Activated CD4-positive, alpha-beta memory T cell treated with anti-CD3 and anti-CD28 coated beads, Interleukin-2, amount 10 ng/mL, durations not matched to agents 7 days and 5 days (primary cell): ENCODE measurements at regions not wholly inside any gene's neighbourhood (a gene's known extent, or its start where the extent isn't known, plus 50 kb on each side); places are given as distances from the start of the nearest gene placed in this dataset.
"Not testable (repeated sequence)": the region's sequence is repeated elsewhere in the genome, so short reads cannot be mapped to it uniquely, and the experiment has no call there.

Experiments used
- CTCF ChIA-PET: fragments of 350-600 bp; sonication (Branson Sonifier 250); formaldehyde crosslinking; loops from one replicate; lab custom pipeline; 2021; ENCODE audit warnings: antibody characterized with exemption, inconsistent platforms; lab: Charles Lee
- POLR2A ChIA-PET: fragments of 350-600 bp; sonication (Branson Sonifier 250); formaldehyde crosslinking; loops from one replicate; lab custom pipeline; 2021; ENCODE audit warnings: antibody characterized with exemption; lab: Charles Lee
- DNase-seq: peaks from one replicate; pipeline ENCODE4 v3.0.0-alpha.2; 2020
- H3K27ac Mint-ChIP-seq: one replicate; pipeline ENCODE4 v1.8.0; 2021; ENCODE audit warnings: mild to moderate bottlenecking, mixed read lengths
- H3K27me3 Mint-ChIP-seq: one replicate; pipeline ENCODE4 v1.8.0; 2021; ENCODE audit warnings: mixed read lengths
- H3K36me3 Mint-ChIP-seq: one replicate; pipeline ENCODE4 v1.8.0; 2021; ENCODE audit warnings: low read depth, mixed read lengths
- H3K4me1 Mint-ChIP-seq: one replicate; pipeline ENCODE4 v1.8.0; 2021; ENCODE audit warnings: mixed read lengths
- H3K4me3 Mint-ChIP-seq: one replicate; pipeline ENCODE4 v1.8.0; 2021; ENCODE audit warnings: mild to moderate bottlenecking, mixed read lengths
- H3K9me3 Mint-ChIP-seq: one replicate; pipeline ENCODE4 v1.8.0; 2021; ENCODE audit warnings: mixed read lengths

DNA sequence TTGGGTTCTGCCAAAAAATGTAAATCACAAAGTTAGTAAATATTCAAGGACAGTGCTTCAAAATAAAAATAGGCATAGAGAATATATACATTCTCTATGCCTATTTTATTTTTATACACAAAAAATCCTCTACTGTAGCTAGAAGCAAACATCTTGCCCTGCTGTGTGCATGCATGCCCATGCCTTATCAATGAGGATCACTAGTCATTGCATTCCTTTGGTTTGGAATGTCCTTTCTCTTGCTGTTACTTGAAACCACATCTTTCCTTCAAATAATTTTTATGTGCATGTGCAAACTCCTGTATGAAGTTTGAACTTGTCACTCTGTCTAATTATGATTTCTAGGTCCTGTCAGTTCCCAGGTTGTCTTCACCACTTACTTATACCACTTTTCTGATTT lies 278.9 kb upstream of the IZUMO3 start:
- ChIA-PET POLR2A (no interaction called here), CTCF (no interaction called here)
- Mint-ChIP-seq H3K27me3 (no peaks in the 10 kb centered on the region), H3K4me1 (no peaks in the 10 kb centered on the region), H3K27ac (no peak overlapping the region), H3K36me3 (no peaks in the 10 kb centered on the region), H3K4me3 (no peak overlapping the region), H3K9me3 (peaks cover 7% of the 10 kb centered on the region)
- no peak for DNase-seq

DNA sequence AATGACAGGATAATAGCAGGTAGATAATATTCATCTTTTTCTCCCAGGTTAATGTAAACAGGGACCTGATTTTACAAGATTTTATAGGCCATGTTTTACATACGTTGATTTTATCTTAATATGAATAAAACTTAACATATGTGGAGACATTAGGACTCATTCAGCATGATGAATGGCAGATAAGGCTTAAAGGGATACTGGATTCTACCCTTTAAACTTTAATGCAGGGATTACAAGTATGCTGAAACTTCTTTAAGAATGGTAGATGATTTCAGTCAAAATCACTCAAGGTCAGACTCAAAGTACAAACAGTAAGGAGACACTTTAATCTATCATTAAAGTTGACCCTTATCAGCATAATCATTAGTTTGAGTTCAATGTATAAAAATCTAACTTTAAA lies 274.5 kb upstream of the IZUMO3 start:
- Mint-ChIP-seq H3K4me3 (no peak overlapping the region), H3K36me3 (no peaks in the 10 kb centered on the region), H3K27me3 (no peaks in the 10 kb centered on the region), H3K4me1 (no peaks in the 10 kb centered on the region), H3K9me3 (peaks cover 9% of the 10 kb centered on the region), H3K27ac (no peak overlapping the region)
- DNase-seq, result no peak
- POLR2A ChIA-PET, result no interaction called here
- CTCF ChIA-PET, result no interaction called here

DNA sequence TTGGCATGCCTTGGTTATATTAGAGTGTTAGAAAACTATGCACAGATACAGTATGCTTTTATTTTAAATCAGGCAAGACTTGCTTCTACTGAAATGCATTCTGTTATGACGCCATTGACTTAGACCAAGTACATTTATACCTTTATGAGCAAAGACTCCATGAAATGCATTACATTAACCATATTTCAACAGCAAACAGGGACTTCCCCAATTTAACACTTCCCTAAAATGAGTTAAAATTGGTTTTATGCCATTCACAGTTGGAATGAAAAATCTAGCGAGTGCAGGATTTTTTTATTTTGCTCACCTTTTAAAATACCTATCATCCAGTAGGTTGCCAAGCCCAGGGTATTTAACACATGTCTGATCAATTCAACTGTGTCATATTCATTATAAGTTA lies 272.1 kb upstream of the IZUMO3 start:
- Mint-ChIP-seq H3K36me3 (no peaks in the 10 kb centered on the region), H3K4me3 (no peak overlapping the region), H3K4me1 (no peaks in the 10 kb centered on the region), H3K9me3 (peaks cover 7% of the 10 kb centered on the region), H3K27ac (no peak overlapping the region), H3K27me3 (no peaks in the 10 kb centered on the region)
- POLR2A ChIA-PET, result no interaction called here
- DNase-seq, result no peak
- CTCF ChIA-PET, result no interaction called here

DNA sequence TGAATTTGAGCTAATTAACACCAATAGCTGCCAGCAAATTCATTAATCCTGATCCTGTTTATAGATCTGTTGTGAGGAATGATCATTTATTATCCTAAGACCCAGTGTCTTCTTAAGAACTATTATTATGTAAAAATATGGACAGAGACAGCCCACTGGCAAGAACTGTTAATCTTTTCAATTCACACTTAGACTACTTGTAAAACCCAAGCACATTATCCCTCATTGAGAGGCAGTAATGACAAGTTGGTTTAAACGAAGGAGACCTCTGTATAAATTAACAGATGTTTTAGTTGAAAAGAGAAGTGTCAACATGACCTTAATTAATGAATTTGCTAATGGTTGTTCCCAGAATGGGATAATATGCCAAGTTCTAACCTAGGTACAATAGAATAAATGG lies 270.3 kb upstream of the IZUMO3 start:
- H3K27ac Mint-ChIP-seq, result no peak overlapping the region

DNA sequence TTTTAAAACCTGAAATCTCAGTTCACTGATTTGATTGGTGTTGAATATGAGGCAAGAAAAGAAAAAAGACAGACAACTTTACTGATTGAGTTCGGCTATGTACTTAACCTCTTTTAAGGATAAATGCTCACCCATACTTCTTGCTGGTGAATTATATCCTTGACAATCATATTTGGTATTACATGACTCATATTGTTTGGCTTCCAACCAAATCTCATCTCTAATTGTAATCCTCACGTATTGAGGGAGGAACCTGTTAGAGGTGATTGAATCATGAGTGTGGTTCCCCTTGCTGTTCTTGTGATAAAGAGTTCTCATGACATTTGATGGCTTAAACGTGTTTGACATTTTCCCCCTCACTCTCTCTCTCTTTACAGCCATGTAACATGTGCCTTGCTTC lies 255.6 kb upstream of the IZUMO3 start:
- no peaks in the 10 kb centered on the region for H3K36me3 Mint-ChIP-seq
- no peaks in the 10 kb centered on the region for H3K27me3 Mint-ChIP-seq
- CTCF ChIA-PET, result no interaction called here
- no peak overlapping the region for H3K4me3 Mint-ChIP-seq
- POLR2A ChIA-PET, result no interaction called here
- H3K27ac Mint-ChIP-seq, result no peak overlapping the region
- DNase-seq, result no peak
- peaks cover 3% of the 10 kb centered on the region for H3K9me3 Mint-ChIP-seq
- H3K4me1 Mint-ChIP-seq, result no peaks in the 10 kb centered on the region

More for the DNA sequence above, 270.3 kb upstream of the IZUMO3 start:
- DNase-seq, result no peak
- ChIA-PET POLR2A (no interaction called here), CTCF (no interaction called here)
- Mint-ChIP-seq H3K27me3 (no peaks in the 10 kb centered on the region), H3K9me3 (peaks cover 7% of the 10 kb centered on the region), H3K4me3 (no peak overlapping the region), H3K36me3 (no peaks in the 10 kb centered on the region), H3K4me1 (no peaks in the 10 kb centered on the region)

DNA sequence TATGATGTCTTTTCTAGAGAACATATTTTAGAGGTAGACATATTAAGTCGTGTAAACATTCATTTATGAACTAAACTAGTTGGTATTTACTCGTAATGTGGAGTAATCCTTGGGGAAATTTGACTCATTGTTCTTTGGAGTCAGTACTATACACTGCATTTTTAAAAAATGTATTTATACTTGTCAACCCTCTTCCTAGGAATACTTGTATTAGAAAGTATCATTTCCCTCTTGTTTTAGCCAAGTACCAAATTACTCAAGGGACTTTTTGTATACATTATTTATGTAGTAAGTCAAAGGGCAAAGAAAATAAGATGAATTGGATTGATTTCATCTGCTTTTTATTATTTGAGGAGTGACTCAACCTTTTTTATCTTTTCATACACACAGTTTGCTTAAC lies 248.1 kb upstream of the IZUMO3 start:
- ChIA-PET POLR2A (no interaction called here), CTCF (no interaction called here)
- Mint-ChIP-seq H3K27ac (no peak overlapping the region), H3K27me3 (no peaks in the 10 kb centered on the region), H3K4me3 (no peak overlapping the region), H3K36me3 (no peaks in the 10 kb centered on the region), H3K4me1 (no peaks in the 10 kb centered on the region), H3K9me3 (peaks cover 13% of the 10 kb centered on the region)
- no peak for DNase-seq

DNA sequence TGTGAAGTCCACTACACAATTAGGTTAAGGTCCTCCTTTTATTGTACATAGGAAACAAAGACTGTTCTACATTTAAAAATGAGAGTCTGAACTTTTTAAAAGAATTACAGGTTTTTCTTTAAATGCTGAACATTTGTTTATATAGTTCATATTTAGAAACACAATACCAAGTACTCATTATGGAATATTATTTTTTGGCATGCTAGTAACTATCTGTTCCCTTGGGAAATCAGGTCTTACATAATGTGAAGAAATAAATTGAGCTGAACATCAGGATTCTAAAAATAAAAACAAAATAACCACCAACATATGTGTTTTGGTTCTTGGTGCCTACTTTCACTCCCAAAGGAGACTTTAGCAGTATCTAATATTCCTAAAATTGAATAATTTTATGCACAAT lies 230.5 kb upstream of the IZUMO3 start:
- H3K4me1 Mint-ChIP-seq, result no peaks in the 10 kb centered on the region
- H3K36me3 Mint-ChIP-seq, result no peaks in the 10 kb centered on the region
- POLR2A ChIA-PET, result no interaction called here
- H3K27me3 Mint-ChIP-seq, result no peaks in the 10 kb centered on the region
- no peak overlapping the region for H3K4me3 Mint-ChIP-seq
- peaks cover 16% of the 10 kb centered on the region for H3K9me3 Mint-ChIP-seq
- H3K27ac Mint-ChIP-seq, result no peak overlapping the region
- CTCF ChIA-PET, result no interaction called here
- no peak for DNase-seq

DNA sequence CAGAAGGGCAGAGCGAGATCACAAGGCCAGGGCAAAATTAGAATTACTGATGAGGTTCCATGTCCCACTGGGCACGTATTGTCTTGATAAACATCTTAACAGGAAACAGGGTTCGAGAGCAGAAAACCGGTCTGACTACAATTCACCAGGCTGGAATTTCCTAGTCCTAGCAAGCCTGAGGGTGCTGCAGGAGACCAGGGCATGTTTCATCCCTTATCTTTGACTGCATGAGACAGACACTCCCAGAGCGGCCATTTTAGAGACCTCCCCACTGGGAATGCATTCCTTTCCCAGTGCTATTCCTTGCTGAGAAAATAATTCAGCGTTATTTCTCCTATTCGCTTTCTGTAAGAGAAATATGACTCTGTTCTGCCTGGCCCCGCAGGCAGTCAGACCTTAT lies 228.5 kb upstream of the IZUMO3 start:
- H3K9me3 Mint-ChIP-seq, result peaks cover 22% of the 10 kb centered on the region
- H3K27me3 Mint-ChIP-seq, H3K4me1 Mint-ChIP-seq, DNase-seq, CTCF ChIA-PET, H3K27ac Mint-ChIP-seq, H3K4me3 Mint-ChIP-seq, H3K36me3 Mint-ChIP-seq, POLR2A ChIA-PET: not testable (repeated sequence)

DNA sequence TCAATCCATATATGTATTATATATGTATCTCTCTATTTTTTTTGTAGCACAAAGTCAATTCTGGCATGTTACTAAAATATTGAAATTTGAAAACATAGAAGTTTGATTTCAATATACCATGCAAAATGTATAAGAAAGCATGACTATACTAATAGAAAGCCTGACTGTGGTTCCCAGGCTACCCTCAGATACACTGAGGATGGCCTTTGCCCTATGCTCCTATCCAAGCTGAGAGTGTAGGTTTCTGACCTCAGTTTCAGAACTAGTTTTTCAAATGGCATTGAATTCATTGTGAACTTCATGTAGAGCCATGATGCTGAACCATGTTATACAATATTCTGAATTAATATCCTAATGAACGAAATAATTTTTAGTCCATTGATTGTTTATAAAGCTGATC lies 220.4 kb upstream of the IZUMO3 start:
- H3K4me3 Mint-ChIP-seq, result no peak overlapping the region
- no peak for DNase-seq
- CTCF ChIA-PET, result no interaction called here
- POLR2A ChIA-PET, result no interaction called here
- no peaks in the 10 kb centered on the region for H3K36me3 Mint-ChIP-seq
- H3K27ac Mint-ChIP-seq, result no peak overlapping the region
- no peaks in the 10 kb centered on the region for H3K4me1 Mint-ChIP-seq
- no peaks in the 10 kb centered on the region for H3K27me3 Mint-ChIP-seq
- peaks cover 28% of the 10 kb centered on the region for H3K9me3 Mint-ChIP-seq

DNA sequence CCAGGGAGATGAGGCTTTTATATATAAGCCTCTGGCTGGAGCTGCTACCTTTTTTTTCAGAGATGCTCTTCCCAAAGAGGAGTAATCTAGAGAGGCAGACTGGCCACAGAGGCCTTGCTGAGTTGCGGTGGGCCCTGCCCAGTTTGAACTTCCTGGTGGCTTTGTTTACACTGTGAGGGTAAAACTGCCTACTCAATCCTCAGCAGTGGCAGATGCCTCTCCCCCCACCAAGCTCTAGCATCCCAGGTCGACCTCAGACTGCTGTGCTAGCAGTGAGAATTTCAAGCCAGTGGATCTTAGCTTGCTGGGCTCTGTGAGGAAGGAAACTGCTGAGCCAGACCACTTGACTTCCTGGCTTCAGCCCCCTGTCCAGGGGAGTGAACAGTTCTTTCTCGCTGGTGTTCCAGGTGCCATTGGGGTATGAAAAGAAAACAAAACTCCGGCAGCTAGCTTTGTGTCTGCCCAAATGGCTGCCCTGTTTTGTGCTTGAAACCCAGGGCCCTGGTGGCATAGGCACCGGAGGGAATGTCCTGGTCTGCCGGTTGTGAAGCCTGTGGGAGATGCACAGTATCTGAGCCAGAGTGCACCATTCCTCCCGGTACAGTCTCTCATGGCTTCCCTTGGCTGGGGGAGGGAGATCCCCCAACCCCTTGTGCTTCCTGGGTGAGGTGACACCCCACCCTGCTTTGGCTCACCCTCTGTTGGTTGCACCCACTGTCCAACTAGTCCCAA lies 219.5 kb upstream of the IZUMO3 start:
- ChIA-PET POLR2A (no interaction called here), CTCF (no interaction called here)
- Mint-ChIP-seq H3K9me3 (peaks cover 32% of the 10 kb centered on the region), H3K4me3 (no peak overlapping the region), H3K36me3 (no peaks in the 10 kb centered on the region), H3K27ac (no peak overlapping the region), H3K27me3 (no peaks in the 10 kb centered on the region), H3K4me1 (no peaks in the 10 kb centered on the region)
- DNase-seq, result no peak

DNA sequence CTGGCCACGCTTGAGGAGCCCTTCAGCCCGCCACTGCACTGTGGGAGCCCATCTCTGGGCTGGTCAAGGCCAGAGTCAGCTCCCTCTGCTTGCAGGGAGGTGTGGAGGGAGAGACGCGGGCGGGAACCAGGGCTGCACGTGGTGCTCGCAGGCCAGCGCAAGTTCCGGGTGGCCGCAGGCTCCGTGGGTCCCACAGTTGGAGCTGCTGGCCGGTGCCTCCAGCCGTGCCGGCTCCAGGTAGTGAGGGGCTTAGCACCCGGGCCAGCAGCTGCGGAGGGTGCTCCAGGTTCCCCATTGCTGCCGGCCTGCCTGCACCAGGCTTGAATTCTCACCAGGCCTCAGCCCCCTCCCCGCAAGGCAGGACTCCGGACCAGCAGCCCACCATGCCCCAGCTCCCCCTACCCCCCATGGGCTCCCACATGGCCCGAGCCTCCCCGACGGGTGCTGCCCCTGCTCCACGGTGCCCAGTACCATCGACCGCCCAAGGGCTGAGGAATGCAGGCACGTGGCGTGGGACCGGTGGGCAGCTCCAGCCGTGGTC lies 192.8 kb upstream of the IZUMO3 start:
- no peak overlapping the region for H3K4me3 Mint-ChIP-seq
- ChIA-PET POLR2A (no interaction called here), CTCF (no interaction called here)
- no peak overlapping the region for H3K27ac Mint-ChIP-seq
- no peaks in the 10 kb centered on the region for H3K27me3 Mint-ChIP-seq
- DNase-seq, result no peak
- H3K4me1 Mint-ChIP-seq, result no peaks in the 10 kb centered on the region
- peaks cover 13% of the 10 kb centered on the region for H3K9me3 Mint-ChIP-seq
- H3K36me3 Mint-ChIP-seq, result no peaks in the 10 kb centered on the region

DNA sequence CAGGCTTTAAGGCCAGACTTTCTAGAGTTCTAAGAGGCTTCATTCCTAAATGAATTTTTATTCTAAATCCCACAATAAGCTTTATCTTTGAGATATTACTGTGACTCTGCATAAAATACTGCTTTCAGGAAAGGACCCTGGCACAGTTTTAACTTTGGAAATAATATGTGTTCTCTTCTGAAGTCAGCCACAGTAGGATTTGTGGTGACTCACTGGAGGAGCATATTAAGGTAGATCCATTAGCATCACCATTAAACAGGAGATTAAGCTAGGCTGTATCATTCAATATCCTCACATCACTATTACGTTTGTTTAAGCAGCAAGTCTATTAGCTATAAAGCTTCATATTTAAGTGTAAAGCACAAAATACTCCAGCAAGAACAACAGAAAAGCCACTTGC lies 186.1 kb upstream of the IZUMO3 start:
- no peaks in the 10 kb centered on the region for H3K27me3 Mint-ChIP-seq
- ChIA-PET POLR2A (no interaction called here), CTCF (no interaction called here)
- no peak overlapping the region for H3K4me3 Mint-ChIP-seq
- no peak overlapping the region for H3K27ac Mint-ChIP-seq
- H3K9me3 Mint-ChIP-seq, result peaks cover 12% of the 10 kb centered on the region
- H3K4me1 Mint-ChIP-seq, result no peaks in the 10 kb centered on the region
- DNase-seq, result no peak
- no peaks in the 10 kb centered on the region for H3K36me3 Mint-ChIP-seq

DNA sequence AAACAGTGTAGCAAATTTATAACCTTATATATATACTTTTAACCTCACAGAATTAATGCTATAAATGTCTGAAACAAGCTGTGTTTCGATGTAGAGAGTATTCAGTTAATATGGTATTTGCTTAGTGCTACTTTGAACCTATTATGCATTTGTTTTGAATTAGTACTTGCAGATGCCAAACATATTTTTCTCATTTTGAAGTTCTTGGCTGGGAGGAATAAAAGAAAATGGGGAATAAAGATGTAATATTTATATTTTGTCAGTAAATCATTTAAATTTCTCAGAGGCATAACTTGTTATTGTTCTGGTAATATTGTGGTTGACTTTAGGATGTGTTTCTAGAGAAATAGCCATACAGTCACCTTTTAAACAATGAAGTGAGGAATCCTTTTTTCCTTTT lies 175.9 kb upstream of the IZUMO3 start:
- peaks cover 12% of the 10 kb centered on the region for H3K9me3 Mint-ChIP-seq
- no peaks in the 10 kb centered on the region for H3K27me3 Mint-ChIP-seq
- POLR2A ChIA-PET, result no interaction called here
- CTCF ChIA-PET, result no interaction called here
- H3K4me1 Mint-ChIP-seq, result no peaks in the 10 kb centered on the region
- DNase-seq, result no peak
- H3K36me3 Mint-ChIP-seq, result no peaks in the 10 kb centered on the region
- no peak overlapping the region for H3K4me3 Mint-ChIP-seq
- no peak overlapping the region for H3K27ac Mint-ChIP-seq

DNA sequence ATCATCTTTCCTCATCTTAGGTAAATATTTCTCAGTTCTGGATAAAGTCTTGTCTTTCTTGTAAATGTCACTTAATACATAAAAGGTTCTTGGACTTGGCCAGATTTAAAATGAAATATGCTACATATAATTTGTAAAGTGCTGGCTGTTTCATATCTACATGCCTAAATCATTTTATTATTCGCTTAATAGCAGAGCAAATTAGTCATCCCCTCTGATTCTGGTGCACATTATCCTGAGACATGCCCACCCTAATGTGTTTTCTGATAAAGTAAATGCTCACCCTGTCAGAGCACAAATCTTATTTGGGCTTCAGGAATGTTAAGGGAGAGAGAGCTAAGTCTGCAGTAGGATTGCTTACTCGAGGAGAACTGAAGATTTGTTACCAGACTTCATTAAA lies 166.5 kb upstream of the IZUMO3 start:
- Mint-ChIP-seq H3K4me3 (no peak overlapping the region), H3K27ac (no peak overlapping the region), H3K9me3 (peaks cover 10% of the 10 kb centered on the region), H3K27me3 (no peaks in the 10 kb centered on the region), H3K4me1 (no peaks in the 10 kb centered on the region), H3K36me3 (no peaks in the 10 kb centered on the region)
- DNase-seq, result no peak
- ChIA-PET CTCF (no interaction called here), POLR2A (no interaction called here)
